Heart right ventricle (tissue), 16 donors: ENCODE measurements at regions not wholly inside any gene's neighbourhood (a gene's known extent, or its start where the extent isn't known, plus 50 kb on each side); places are given as distances from the start of the nearest gene placed in this dataset.

Experiments
- ATAC-seq, 8 donors: fragments of 200-7000 bp; cut with Tn5 transposase; one replicate each; pipeline ENCODE4 v1.9.1; 2020; ENCODE audit warnings: mild to moderate bottlenecking in 8 of 8, moderate library complexity in 8 of 8, moderate number of reproducible peaks in 1 of 8
- DNase-seq, 2 donors: peaks; one replicate each; pipeline ENCODE4 v3.0.0-alpha.2; 2020
- H3K27ac ChIP-seq, 10 donors: fragments of 200-600 bp; sonication (generic) in 2 of 10; one replicate each; pipeline versions ENCODE4 v1.5.0 to v1.8.0; 2020 to 2022; ENCODE audit warnings: mild to moderate bottlenecking in 3 of 10
- H3K27me3 ChIP-seq, 7 donors: fragments of 200-600 bp; one replicate each; pipeline ENCODE4 v1.8.0; 2021 to 2022; ENCODE audit warnings: mild to moderate bottlenecking in 2 of 7
- H3K36me3 ChIP-seq, 9 donors: fragments of 200-600 bp; sonication (generic) in 1 of 9; one replicate each; pipeline versions ENCODE4 v1.5.0 to v1.8.0; 2020 to 2022; ENCODE audit warnings: mild to moderate bottlenecking in 2 of 9
- H3K4me1 ChIP-seq, 9 donors: fragments of 200-600 bp; sonication (generic) in 1 of 9; one replicate each; pipeline versions ENCODE4 v1.5.0 to v1.8.0; 2020 to 2022; ENCODE audit warnings: mild to moderate bottlenecking in 4 of 9
- H3K4me3 ChIP-seq, 10 donors: fragments of 200-600 bp; sonication (generic) in 2 of 10; one replicate each; pipeline versions ENCODE4 v1.5.0 to v1.8.0; 2020 to 2022; ENCODE audit warnings: mild to moderate bottlenecking in 7 of 10, moderate library complexity in 2 of 10
- H3K9me3 ChIP-seq, 11 donors: fragments of 200-600 bp in 10 of 11; sonication (generic) in 2 of 11; one replicate each; pipeline versions ENCODE4 v1.5.0 to v1.8.0; 2013 to 2022; ENCODE audit warnings: mild to moderate bottlenecking in 2 of 11, control low read depth in 1 of 11, moderate library complexity in 1 of 11
- WGBS, 2 donors: extraction: QIAGEN DNeasy Blood & Tissue Kit; methylation state at CpG; one replicate each; pipeline ENCODE4 v1.1.7; 2013; ENCODE audit warnings: inconsistent platforms in 1 of 2; 5-methylcytosine and 5-hydroxymethylcytosine counted together
- intact Hi-C, 10 donors: fragments of 100-400 bp; cut with DNase I; formaldehyde crosslinking; loops; one replicate each; pipeline versions ENCODE4 v1.11.1 to v1.14.2; 2022
- TF ChIP-seq, protein P1 (sequence below), 9 donors: fragments of 200-600 bp; sonication (generic) in 2 of 9; IDR thresholded peaks; one replicate each; pipeline versions ENCODE4 v1.5.0 to v1.8.0; 2021 to 2022; ENCODE audit warnings: antibody characterized with exemption in 9 of 9, mild to moderate bottlenecking in 5 of 9, moderate library complexity in 1 of 9
- donor health status: Arrhythmogenic right ventricular cardiomyopathy.
- donor health status: ischemic (EF 13 %, LVEDD 7.1; RV severe dilation, severe dysfunction).
- donor health status: healthy with polysubstance abuse.
- donor health status: DM: no; HTN: yes; CAD: no.
- donor health status: DM: no; HTN: no; CAD: no.
- donor health status: ischemic (EF 25% LVEDD 6.9; RV normal size, moderate dysfunction).
- donor health status: ischemic (EF 25% LVEDD 5.7; RV mildly dilated, moderate dysfunction).
- donor health status: healthy.
- donor health status: DM: yes; HTN: yes; CAD: no.
- donor health status: Ischemic cardiomyopathy.
- donor health status: ischemic (EF 35%, LVEDD 5.7; RV mildly dilated, moderate dysfunction).
- donor health status: nonischemic (EF 11% LVEDD 7.7; RV severe dilation, severe dysfunction).
- donor health status: DM: yes; HTN: yes; CAD: no.
- donor health status: PGD.
- donor health status: ischemic (EF 29% LVEDD 5.4; RV normal size, mild dysfunction).
- donor health status: nonischemic (EF 23%, LVEDD 6.1; RV moderate dilation, normal function).

DNA sequence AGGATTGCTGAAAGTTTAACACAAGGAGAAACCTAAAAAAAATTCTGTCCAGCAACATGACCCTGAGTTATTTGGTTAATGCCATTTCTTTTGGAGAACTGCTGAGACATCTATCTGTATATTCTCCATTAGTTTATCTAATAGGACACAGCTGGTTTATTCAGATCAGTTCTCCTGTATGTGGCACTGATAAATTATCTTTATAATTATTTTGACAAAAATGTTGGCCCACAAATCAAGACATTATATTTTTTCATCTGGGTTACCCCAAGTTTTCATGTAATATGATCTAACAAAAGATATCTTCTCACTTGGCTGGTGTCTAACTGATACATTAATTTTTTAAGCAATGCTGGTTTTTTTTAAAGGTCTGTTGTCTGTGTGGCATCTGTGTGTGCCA is 231.4 kb downstream of the KLF12 start:
- no peaks in the 10 kb centered on the region for H3K36me3 ChIP-seq
- H3K9me3 ChIP-seq: peaks cover 0 to 6% (median 0%) of the 10 kb centered on the region in 11 donors
- intact Hi-C loops: no loop called here
- ATAC-seq (no peak), DNase-seq (no peak)
- H3K4me3 ChIP-seq: no peak overlapping the region
- TF ChIP-seq, protein P1, sequence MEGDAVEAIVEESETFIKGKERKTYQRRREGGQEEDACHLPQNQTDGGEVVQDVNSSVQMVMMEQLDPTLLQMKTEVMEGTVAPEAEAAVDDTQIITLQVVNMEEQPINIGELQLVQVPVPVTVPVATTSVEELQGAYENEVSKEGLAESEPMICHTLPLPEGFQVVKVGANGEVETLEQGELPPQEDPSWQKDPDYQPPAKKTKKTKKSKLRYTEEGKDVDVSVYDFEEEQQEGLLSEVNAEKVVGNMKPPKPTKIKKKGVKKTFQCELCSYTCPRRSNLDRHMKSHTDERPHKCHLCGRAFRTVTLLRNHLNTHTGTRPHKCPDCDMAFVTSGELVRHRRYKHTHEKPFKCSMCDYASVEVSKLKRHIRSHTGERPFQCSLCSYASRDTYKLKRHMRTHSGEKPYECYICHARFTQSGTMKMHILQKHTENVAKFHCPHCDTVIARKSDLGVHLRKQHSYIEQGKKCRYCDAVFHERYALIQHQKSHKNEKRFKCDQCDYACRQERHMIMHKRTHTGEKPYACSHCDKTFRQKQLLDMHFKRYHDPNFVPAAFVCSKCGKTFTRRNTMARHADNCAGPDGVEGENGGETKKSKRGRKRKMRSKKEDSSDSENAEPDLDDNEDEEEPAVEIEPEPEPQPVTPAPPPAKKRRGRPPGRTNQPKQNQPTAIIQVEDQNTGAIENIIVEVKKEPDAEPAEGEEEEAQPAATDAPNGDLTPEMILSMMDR (IDR thresholded peaks at IDR 0.05): no peak
- H3K27me3 ChIP-seq: no peaks in the 10 kb centered on the region
- no peak overlapping the region for H3K27ac ChIP-seq
- H3K4me1 ChIP-seq: peaks cover 0 to 15% (median 0%) of the 10 kb centered on the region in 9 donors

DNA sequence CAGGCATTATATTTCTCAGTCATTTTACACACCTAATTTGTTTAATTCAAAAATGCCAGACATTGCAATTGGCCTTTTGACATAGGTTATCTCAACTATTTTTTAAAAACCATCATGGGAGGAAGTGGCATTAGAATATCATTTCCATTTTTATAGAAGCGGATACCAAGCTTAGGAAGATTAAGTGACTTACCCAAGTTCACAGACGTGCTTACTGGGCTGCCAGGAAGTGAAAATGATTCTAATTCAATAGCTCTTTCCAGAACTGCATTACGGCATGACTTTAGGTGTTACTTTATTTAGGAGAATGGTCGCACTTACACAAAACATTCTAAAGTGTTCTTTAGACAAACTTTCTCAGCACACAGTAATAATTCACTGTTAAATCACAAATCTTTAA is 231.9 kb downstream of the KLF12 start:
- peaks cover 0 to 15% (median 0%) of the 10 kb centered on the region in 9 donors for H3K4me1 ChIP-seq
- DNase-seq (no peak), ATAC-seq (no peak)
- no peak overlapping the region for H3K4me3 ChIP-seq
- WGBS, 2 donors: 48 to 62% methylated on average over 4 of the region's 4 CpGs
- H3K9me3 ChIP-seq: peaks cover 0 to 6% (median 0%) of the 10 kb centered on the region in 11 donors
- H3K36me3 ChIP-seq: no peaks in the 10 kb centered on the region
- intact Hi-C loops: no loop called here
- TF ChIP-seq, protein P1 (IDR thresholded peaks at IDR 0.05): no peak
- no peaks in the 10 kb centered on the region for H3K27me3 ChIP-seq
- H3K27ac ChIP-seq: no peak overlapping the region

DNA sequence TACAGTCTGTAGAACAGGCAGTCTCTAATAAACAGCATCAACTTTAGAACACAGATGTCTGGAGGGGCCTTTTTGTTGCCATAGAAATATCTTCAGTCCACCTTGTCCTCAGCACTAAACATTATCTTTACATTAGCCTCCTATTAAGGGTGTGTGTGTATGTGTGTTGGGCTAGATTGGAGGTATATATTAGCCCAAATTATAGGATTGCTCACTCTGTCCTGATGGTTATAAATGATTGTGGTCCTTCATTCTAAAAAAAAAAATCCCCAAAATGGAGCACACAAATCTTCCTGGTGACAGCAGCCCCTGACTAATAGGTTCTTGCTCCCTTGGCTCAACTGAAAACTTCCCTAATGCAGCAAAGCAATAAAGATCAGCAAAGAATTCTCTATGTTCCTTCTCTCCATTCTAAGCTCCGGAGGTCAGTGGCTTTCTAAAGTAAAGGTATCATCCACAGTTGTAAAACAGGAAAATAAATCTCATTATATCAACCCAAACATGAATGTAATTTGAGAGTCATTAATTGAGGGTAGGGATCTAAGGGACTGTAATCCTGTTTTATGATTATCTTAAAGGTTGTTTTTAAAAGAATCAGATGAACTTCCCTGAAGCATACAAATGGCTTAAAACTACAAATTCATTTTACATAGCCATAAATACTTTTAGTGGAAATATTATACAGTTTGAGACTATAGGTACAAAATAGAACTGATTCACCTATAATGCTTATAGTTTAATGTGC is 232.7 kb downstream of the KLF12 start:
- peaks cover 0 to 15% (median 0%) of the 10 kb centered on the region in 9 donors for H3K4me1 ChIP-seq
- no peak overlapping the region for H3K4me3 ChIP-seq
- no peak for DNase-seq
- intact Hi-C loops: no loop called here
- no peaks in the 10 kb centered on the region for H3K27me3 ChIP-seq
- no peak overlapping the region for H3K27ac ChIP-seq
- WGBS, 2 donors: 95 to 100% methylated on average over 1 of the region's 1 CpG
- peaks cover 0 to 6% (median 0%) of the 10 kb centered on the region in 11 donors for H3K9me3 ChIP-seq
- TF ChIP-seq, protein P1 (IDR thresholded peaks at IDR 0.05): no peak
- no peaks in the 10 kb centered on the region for H3K36me3 ChIP-seq
- no peak for ATAC-seq

DNA sequence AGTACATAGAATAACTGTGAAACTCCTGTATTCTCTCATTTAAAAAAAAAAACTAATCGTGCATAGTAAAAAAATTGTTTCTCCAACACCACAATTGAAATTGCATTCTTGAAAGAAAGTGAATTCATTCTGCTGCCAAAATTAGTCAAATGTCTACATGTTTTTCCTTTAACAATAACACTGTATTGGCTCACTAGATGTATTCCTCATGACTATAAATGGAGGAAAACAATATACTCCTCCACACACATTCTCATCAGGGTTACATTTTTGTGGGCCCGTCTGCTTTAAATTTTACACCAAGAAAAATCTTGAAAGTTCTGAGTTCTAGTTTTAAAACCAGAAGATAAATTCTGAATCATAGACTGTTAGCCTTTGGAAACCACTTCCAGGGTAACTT is 233.6 kb downstream of the KLF12 start:
- 67% methylated on average over 2 of the region's 2 CpGs for whole genome bisulfite sequencing, 2 donors
- H3K27me3 ChIP-seq: no peaks in the 10 kb centered on the region
- peaks cover 0 to 15% (median 0%) of the 10 kb centered on the region in 9 donors for H3K4me1 ChIP-seq
- ATAC-seq (no peak), DNase-seq (no peak)
- TF ChIP-seq, protein P1 (IDR thresholded peaks at IDR 0.05): no peak
- no peak overlapping the region for H3K27ac ChIP-seq
- peaks cover 0 to 6% (median 0%) of the 10 kb centered on the region in 11 donors for H3K9me3 ChIP-seq
- intact Hi-C loops: no loop called here
- no peaks in the 10 kb centered on the region for H3K36me3 ChIP-seq
- H3K4me3 ChIP-seq: no peak overlapping the region
